ENCODE measurements at regions not wholly inside any gene's neighbourhood (a gene's known extent, or its start where the extent isn't known, plus 50 kb on each side); places are given as distances from the start of the nearest gene placed in this dataset.

DNA sequence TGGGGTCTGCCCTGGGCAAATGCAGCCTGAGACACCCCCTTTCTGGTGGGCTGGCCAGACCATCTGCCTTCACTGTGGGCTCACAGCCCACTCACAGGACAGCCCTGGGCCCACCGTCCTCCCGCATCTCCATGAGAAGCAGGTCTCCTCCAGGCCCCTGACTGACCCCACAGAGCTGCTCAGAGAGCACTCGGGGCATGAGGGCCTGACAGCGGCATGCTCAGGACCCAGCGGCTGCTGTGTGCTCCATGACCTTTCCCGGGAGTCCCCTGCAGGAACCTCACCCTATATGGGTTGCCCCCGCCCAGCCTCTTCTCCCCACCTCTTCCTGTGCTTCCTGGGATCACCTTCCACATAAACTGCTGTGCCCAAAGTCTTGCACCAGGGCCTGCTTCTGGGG lies 162.4 kb upstream of the CST7 start:
- Mint-ChIP-seq H3K36me3 (ENCODE audit: low read depth) (no peaks in the 10 kb centered on the region), H3K4me3 (no peak overlapping the region), H3K27me3 (ENCODE audit: low read depth) (peaks cover 3% of the 10 kb centered on the region), H3K9me3 (no peaks in the 10 kb centered on the region), H3K4me1 (no peaks in the 10 kb centered on the region), H3K27ac (ENCODE audit: unreplicated experiment) (no peak overlapping the region)
- DNase-seq (ENCODE audit: low read depth, low spot score), result no peak
- TF ChIP-seq, protein P1, sequence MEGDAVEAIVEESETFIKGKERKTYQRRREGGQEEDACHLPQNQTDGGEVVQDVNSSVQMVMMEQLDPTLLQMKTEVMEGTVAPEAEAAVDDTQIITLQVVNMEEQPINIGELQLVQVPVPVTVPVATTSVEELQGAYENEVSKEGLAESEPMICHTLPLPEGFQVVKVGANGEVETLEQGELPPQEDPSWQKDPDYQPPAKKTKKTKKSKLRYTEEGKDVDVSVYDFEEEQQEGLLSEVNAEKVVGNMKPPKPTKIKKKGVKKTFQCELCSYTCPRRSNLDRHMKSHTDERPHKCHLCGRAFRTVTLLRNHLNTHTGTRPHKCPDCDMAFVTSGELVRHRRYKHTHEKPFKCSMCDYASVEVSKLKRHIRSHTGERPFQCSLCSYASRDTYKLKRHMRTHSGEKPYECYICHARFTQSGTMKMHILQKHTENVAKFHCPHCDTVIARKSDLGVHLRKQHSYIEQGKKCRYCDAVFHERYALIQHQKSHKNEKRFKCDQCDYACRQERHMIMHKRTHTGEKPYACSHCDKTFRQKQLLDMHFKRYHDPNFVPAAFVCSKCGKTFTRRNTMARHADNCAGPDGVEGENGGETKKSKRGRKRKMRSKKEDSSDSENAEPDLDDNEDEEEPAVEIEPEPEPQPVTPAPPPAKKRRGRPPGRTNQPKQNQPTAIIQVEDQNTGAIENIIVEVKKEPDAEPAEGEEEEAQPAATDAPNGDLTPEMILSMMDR (conservative IDR thresholded peaks at IDR 0.05), result no peak

DNA sequence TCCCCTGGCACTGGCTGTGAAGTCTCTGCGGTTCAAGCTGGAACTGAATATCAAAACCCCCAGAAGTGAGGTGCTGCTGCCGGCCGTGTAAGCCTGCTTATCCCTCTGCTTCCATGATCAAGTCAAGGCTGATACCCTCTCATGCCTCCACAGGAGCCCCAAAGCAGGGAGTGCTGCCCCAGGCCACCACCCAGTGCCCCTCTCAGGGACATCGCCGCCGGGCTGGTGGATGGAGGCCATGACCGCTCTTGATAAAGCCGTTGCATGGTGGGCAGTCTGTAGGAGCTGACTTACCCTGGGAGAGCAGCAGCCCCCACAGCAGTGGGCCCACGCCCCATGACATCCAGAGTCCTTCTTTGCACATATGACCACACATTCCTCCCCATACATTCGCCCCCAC lies 162.0 kb upstream of the CST7 start:
- peak overlapping the region; percentile 19 for H3K27ac Mint-ChIP-seq (ENCODE audit: unreplicated experiment)
- peaks cover 3% of the 10 kb centered on the region for H3K27me3 Mint-ChIP-seq (ENCODE audit: low read depth)
- H3K36me3 Mint-ChIP-seq (ENCODE audit: low read depth), result no peaks in the 10 kb centered on the region
- DNase-seq (ENCODE audit: low read depth, low spot score), result no peak
- no peaks in the 10 kb centered on the region for H3K9me3 Mint-ChIP-seq
- TF ChIP-seq, protein P1 (conservative IDR thresholded peaks at IDR 0.05), result no peak
- H3K4me1 Mint-ChIP-seq, result no peaks in the 10 kb centered on the region
- no peak overlapping the region for H3K4me3 Mint-ChIP-seq

DNA sequence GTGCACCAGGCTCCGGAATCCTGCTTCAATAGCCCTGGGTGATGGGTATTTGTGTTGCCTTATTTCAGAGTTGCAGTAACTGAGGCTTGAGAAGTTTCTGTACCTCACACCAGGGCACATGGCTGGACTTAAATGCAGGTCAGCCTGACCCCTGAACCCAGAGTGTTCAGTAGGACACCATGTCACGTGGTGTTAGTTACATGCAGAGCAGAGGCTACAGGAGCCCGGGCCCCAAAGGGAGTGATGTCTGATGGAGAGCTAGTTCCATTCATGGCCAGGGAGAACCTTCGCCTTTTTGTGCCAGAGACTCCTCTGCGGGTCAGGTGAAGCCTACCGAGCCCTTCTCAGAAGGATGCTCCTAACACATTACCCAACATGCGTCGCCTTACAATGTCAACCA lies 161.4 kb upstream of the CST7 start:
- no peak for DNase-seq (ENCODE audit: low read depth, low spot score)
- TF ChIP-seq, protein P1 (conservative IDR thresholded peaks at IDR 0.05), result no peak
- Mint-ChIP-seq H3K27ac (ENCODE audit: unreplicated experiment) (no peak overlapping the region), H3K9me3 (no peaks in the 10 kb centered on the region), H3K27me3 (ENCODE audit: low read depth) (no peaks in the 10 kb centered on the region), H3K4me3 (no peak overlapping the region), H3K4me1 (no peaks in the 10 kb centered on the region), H3K36me3 (ENCODE audit: low read depth) (no peaks in the 10 kb centered on the region)

DNA sequence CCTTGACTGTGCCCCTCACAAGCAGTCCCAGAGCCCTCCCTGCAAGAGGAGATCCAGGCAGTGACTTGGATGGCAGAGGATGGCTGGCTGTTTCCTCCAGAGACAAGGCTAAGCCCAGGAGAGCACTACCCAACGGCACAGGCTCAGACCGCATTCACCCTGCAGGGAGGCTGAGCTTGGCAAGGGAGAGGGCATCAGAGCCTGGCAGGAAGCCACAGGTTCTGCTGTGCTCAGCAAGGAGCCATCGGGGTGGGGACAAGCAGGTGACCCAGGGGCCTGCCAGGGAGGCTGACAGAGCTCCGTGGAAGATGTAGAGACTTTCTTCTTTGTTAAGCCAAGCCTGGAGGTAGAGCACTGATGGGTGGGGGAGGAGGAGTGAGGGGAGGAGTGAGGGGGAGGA lies 159.2 kb upstream of the CST7 start:
- Mint-ChIP-seq H3K27me3 (ENCODE audit: low read depth) (no peaks in the 10 kb centered on the region), H3K27ac (ENCODE audit: unreplicated experiment) (no peak overlapping the region), H3K36me3 (ENCODE audit: low read depth) (no peaks in the 10 kb centered on the region)

DNA sequence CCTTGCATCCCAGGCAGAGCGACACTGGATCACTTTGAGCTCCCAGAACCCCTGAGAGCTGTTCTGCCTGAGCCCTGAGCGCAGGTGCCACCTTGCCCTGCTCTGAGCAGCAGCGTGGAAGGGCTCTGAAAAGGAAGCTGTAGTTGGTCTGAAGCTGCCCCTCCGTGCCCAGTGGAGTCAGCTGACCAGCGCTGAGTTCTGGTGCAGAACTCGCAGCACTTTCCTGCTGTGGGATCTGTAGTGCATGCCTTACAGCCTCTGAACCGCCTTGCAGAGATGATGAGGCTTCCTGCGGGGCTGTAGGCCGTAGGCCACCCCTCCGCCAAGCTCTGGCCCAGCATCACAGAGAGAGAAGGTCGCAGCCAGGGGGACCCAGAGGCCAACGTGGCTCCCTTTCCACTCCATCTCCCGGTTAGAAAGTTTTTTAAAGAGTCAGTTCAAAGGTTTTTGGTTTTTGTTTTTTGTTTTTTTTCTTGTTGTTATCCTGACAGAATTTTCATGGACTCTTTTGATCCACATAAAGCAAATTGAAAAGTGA lies 158.3 kb upstream of the CST7 start:
- no peaks in the 10 kb centered on the region for H3K9me3 Mint-ChIP-seq
- H3K4me1 Mint-ChIP-seq, result no peaks in the 10 kb centered on the region
- H3K27ac Mint-ChIP-seq (ENCODE audit: unreplicated experiment), result no peak overlapping the region
- no peaks in the 10 kb centered on the region for H3K27me3 Mint-ChIP-seq (ENCODE audit: low read depth)
- no peaks in the 10 kb centered on the region for H3K36me3 Mint-ChIP-seq (ENCODE audit: low read depth)
- H3K4me3 Mint-ChIP-seq, result no peak overlapping the region
- DNase-seq (ENCODE audit: low read depth, low spot score), result no peak
- TF ChIP-seq, protein P1 (conservative IDR thresholded peaks at IDR 0.05), result no peak

More for the DNA sequence above, 159.2 kb upstream of the CST7 start:
- TF ChIP-seq, protein P1 (conservative IDR thresholded peaks at IDR 0.05), result no peak
- Mint-ChIP-seq H3K9me3 (no peaks in the 10 kb centered on the region), H3K4me3 (no peak overlapping the region), H3K4me1 (no peaks in the 10 kb centered on the region)
- no peak for DNase-seq (ENCODE audit: low read depth, low spot score)

DNA sequence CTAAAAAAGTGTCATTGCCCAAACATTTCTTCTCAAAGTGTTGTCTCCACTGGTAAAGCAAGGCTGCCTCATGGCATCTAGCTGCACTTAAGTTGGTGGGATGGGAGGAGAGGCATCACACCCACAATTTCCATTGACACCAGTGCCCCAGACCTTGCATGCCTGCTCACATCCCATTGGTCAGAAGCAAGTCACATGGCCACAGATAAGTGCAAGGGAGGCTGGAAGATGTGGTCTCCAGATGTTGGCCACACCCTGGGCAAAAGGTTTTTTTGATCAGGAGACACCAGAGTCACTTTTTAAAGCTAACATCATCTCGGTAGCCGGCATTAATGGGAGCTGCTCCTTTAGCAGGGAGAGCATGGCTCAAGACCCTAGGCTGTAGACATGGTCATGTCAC lies 157.1 kb upstream of the CST7 start:
- TF ChIP-seq, protein P1 (conservative IDR thresholded peaks at IDR 0.05), result no peak
- Mint-ChIP-seq H3K9me3 (no peaks in the 10 kb centered on the region), H3K4me3 (no peak overlapping the region), H3K27me3 (ENCODE audit: low read depth) (no peaks in the 10 kb centered on the region), H3K36me3 (ENCODE audit: low read depth) (no peaks in the 10 kb centered on the region), H3K4me1 (no peaks in the 10 kb centered on the region), H3K27ac (ENCODE audit: unreplicated experiment) (no peak overlapping the region)
- no peak for DNase-seq (ENCODE audit: low read depth, low spot score)
